RWPE2 (cell line): ENCODE measurements at regions not wholly inside any gene's neighbourhood (a gene's known extent, or its start where the extent isn't known, plus 50 kb on each side); places are given as distances from the start of the nearest gene placed in this dataset.
A peak's percentile ranks its signal among the peaks of the same experiment; 100 is the strongest.
"Not testable (repeated sequence)": the region's sequence is repeated elsewhere in the genome, so short reads cannot be mapped to it uniquely, and the experiment has no call there.

ENCODE experiments used
- ATAC-seq: fragments of 200-7000 bp; cut with Tn5 transposase; 3 replicates; pipeline ENCODE4 v1.9.1; 2021; ENCODE audit warnings: low read depth
- DNase-seq: peaks from one replicate; pipeline ENCODE4 v3.0.0-alpha.2; 2020; ENCODE audit warnings: low spot score
- H3K27ac ChIP-seq: fragments of 450-650 bp; 2 replicates; pipeline ENCODE4 v1.5.1; 2017; ENCODE audit warnings: mild to moderate bottlenecking; ENCODE audit not compliant: poor library complexity, severe bottlenecking
- H3K27me3 ChIP-seq: fragments of 250-450 bp; sonication (Bioruptor Pico); 2 replicates; pipeline ENCODE4 v1.5.1; 2021; ENCODE audit warnings: mild to moderate bottlenecking, moderate library complexity; ENCODE audit not compliant: insufficient read depth, poor library complexity, severe bottlenecking
- H3K36me3 ChIP-seq: fragments of 250-450 bp; sonication (Bioruptor Pico); 2 replicates; pipeline ENCODE4 v1.5.1; 2020; ENCODE audit warnings: low read depth, mild to moderate bottlenecking, moderate library complexity
- H3K4me1 ChIP-seq: fragments of 250-450 bp; sonication (Bioruptor Pico); 2 replicates; pipeline ENCODE4 v1.5.1; 2021; ENCODE audit warnings: mild to moderate bottlenecking, moderate library complexity; ENCODE audit not compliant: insufficient read depth, poor library complexity, severe bottlenecking
- H3K4me3 ChIP-seq: fragments of 250-450 bp; sonication (Bioruptor Pico); 2 replicates; pipeline ENCODE4 v1.5.1; 2021; ENCODE audit warnings: mild to moderate bottlenecking, moderate library complexity; ENCODE audit not compliant: severe bottlenecking
- H3K9me3 ChIP-seq: fragments of 250-450 bp; sonication (Bioruptor Pico); 2 replicates; pipeline ENCODE4 v1.5.1; 2021; ENCODE audit warnings: mild to moderate bottlenecking, moderate library complexity; ENCODE audit not compliant: severe bottlenecking
- CTCF ChIP-seq: fragments of 450-650 bp; IDR thresholded peaks from one replicate; pipeline ENCODE4 v1.5.1; 2017; ENCODE audit warnings: mild to moderate bottlenecking, moderate library complexity; ENCODE audit not compliant: poor library complexity, severe bottlenecking

- no peaks in the 10 kb centered on the region for H3K27me3 ChIP-seq
- H3K4me1 ChIP-seq, result peaks cover 7% of the 10 kb centered on the region
- DNase-seq (no peak), ATAC-seq (peak; percentile 42)
- no peaks in the 10 kb centered on the region for H3K9me3 ChIP-seq
- H3K36me3 ChIP-seq, result no peaks in the 10 kb centered on the region
- no peak overlapping the region for H3K4me3 ChIP-seq
- TF ChIP-seq CTCF, result no peak
- H3K27ac ChIP-seq, result no peak overlapping the region
Observed at GRCh38 chr12:67483871-67484554, 164.5 kb upstream of the DYRK2 start.

GRCh38 chr12:67484791-67485480 is 163.6 kb upstream of the DYRK2 start:
- Histone ChIP-seq H3K4me3 (no peak overlapping the region), H3K27me3 (no peaks in the 10 kb centered on the region), H3K27ac (no peak overlapping the region), H3K9me3 (no peaks in the 10 kb centered on the region), H3K4me1 (peaks cover 7% of the 10 kb centered on the region), H3K36me3 (no peaks in the 10 kb centered on the region)
- TF ChIP-seq CTCF, result no peak
- DNase-seq, result no peak
- 0 out of 3 replicates have a peak, but pooled peaks have one; percentile 12 for ATAC-seq

- no peak for DNase-seq
- Histone ChIP-seq H3K9me3 (no peaks in the 10 kb centered on the region), H3K4me3 (no peak overlapping the region), H3K27ac (no peak overlapping the region), H3K36me3 (no peaks in the 10 kb centered on the region), H3K27me3 (no peaks in the 10 kb centered on the region), H3K4me1 (peaks cover 7% of the 10 kb centered on the region)
- ATAC-seq, result no peak
- TF ChIP-seq CTCF, result no peak
Observed at GRCh38 chr12:67486671-67487070, 161.9 kb upstream of the DYRK2 start.

- ATAC-seq, H3K4me3 ChIP-seq: not testable (repeated sequence)
Observed at GRCh38 chr12:67488349-67488748, 160.2 kb upstream of the DYRK2 start.

GRCh38 chr12:67489007-67489406 is 159.5 kb upstream of the DYRK2 start:
- H3K27me3 ChIP-seq, result no peaks in the 10 kb centered on the region
- no peaks in the 10 kb centered on the region for H3K9me3 ChIP-seq
- TF ChIP-seq CTCF, result no peak
- no peak overlapping the region for H3K4me3 ChIP-seq
- ATAC-seq (no peak), DNase-seq (no peak)
- H3K36me3 ChIP-seq, result no peaks in the 10 kb centered on the region
- no peak overlapping the region for H3K27ac ChIP-seq
- no peaks in the 10 kb centered on the region for H3K4me1 ChIP-seq

More at GRCh38 chr12:67488349-67488748, 160.2 kb upstream of the DYRK2 start:
- not testable (repeated sequence) for H3K9me3 ChIP-seq, H3K4me1 ChIP-seq, DNase-seq, H3K27ac ChIP-seq, H3K27me3 ChIP-seq, H3K36me3 ChIP-seq
